Erythroblast (primary cell): ENCODE measurements at regions not wholly inside any gene's neighbourhood (a gene's known extent, or its start where the extent isn't known, plus 50 kb on each side); places are given as distances from the start of the nearest gene placed in this dataset.

Experiments
- GATA1 ChIP-seq: IDR thresholded peaks from 2 replicates; pipeline ENCODE4 v1.6.1; 2011; ENCODE audit warnings: low read depth, mild to moderate bottlenecking, control low read depth, low read length, moderate library complexity
- POLR2A ChIP-seq: IDR thresholded peaks from 2 replicates; pipeline ENCODE4 v1.6.1; 2011; ENCODE audit warnings: mild to moderate bottlenecking, low read length

- TF ChIP-seq POLR2A (no peak), GATA1 (no peak)
Observed at GRCh38 chr5:98158440-98158839, 615.0 kb upstream of the RGMB start.
